GM19397 (cell line): ENCODE measurements at regions not wholly inside any gene's neighbourhood (a gene's known extent, or its start where the extent isn't known, plus 50 kb on each side); places are given as distances from the start of the nearest gene placed in this dataset.

ENCODE experiments used
- ATAC-seq: cut with Tn5 transposase; IDR thresholded peaks from one replicate; pipeline ENCODE4 v1.9.1; 2021; ENCODE audit warnings: mild to moderate bottlenecking, moderate library complexity; ENCODE audit not compliant: unreplicated experiment

DNA sequence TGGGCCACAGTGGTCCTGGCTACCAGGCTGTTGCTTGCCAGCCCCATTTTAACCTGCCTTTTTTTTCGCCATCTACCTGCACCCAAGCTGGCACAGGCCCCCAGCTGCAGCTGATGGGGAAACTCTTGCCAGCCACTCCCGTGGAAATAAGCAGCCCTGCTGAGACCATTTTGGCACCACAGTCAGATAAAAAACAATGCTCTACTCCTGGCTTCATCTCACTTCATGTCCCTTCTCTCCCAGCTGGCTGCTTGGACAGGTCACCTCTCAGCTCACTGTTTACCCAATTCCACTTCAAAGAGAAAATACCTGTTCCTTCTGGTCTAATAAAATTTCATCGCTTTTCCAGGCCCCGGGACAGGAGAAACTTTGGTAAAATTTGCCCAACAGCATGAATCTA, 322.6 kb upstream of the SLC30A5 start:
- no peak for ATAC-seq

- no peak for ATAC-seq
These were observed 322.1 kb upstream of the SLC30A5 start for GRCh38 chr5:68771732-68772131.

- ATAC-seq: no peak
These were observed 317.4 kb upstream of the SLC30A5 start for GRCh38 chr5:68776381-68776780.

- ATAC-seq: no peak
These were observed 316.7 kb upstream of the SLC30A5 start for GRCh38 chr5:68777135-68777534.

GRCh38 chr5:68778484-68778883, 315.3 kb upstream of the SLC30A5 start:
- no peak for ATAC-seq

DNA sequence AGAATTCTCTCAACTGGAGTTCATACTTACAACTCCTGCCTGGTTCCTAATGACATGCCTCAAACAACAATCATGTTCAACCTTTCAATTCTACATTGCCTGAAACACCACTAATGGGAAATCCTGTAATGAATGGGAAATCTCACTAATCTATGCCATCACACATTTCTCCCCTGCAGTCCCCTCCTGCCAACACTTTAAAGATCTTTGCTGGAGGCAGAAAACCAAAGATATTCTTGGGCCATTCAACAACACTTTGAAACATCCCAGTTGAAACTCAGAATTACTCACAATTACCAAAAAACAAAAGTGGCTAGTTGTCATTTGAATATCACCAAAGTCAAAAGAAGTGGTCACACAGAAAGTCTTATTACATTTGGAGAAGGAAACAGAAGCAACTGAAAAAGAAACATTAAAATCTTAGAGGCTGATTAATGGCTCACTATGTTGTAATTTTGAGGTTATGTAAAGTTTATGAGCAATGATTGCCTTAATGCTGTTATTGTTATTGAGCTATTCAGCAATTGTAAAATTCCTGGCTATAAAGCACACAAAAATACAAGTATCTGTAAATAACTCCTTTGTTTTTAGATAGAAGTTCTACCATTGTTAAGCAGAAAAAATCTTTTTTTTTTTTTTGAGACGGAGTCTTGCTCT, 313.4 kb upstream of the SLC30A5 start:
- no peak for ATAC-seq

DNA sequence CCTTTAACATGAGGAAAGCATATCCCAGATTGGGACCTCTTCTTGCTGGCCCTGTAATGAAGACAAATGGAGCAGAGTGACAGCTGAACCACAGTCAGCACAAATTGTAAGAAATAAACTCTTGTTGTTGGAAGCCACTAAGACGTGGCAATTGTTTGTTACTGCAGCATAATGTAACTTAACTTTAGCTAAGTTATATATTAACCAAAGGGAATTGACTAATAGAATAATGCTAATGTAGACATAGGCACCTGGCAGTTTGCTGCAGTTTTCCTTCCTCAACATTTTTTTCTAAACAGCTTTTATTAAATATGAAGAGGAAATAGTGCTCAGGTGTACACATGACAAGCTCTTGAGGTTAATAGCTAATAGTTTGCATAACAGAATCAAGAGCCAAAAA, 300.7 kb upstream of the SLC30A5 start:
- ATAC-seq: no peak

DNA sequence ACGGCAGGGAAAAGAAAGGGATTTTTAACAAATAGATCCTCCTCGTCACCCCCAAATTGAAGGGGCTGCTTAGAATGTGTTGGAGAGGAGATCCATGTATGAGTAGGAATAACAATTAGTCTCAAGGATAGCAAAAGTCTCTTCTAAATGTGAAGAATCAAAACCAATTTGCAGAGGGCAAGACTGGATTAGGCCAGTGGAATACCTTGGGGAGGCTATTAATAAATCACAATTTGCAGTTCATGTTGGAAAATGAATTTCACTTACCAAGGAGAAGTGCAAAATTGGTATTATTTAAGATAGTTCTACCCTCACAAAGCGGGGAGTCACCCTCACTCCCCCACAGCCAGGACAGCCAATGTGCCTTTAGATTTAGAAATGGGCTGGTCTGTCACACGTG, 299.8 kb upstream of the SLC30A5 start:
- no peak for ATAC-seq

GRCh38 chr5:68795190-68795589, 298.6 kb upstream of the SLC30A5 start:
- no peak for ATAC-seq

DNA sequence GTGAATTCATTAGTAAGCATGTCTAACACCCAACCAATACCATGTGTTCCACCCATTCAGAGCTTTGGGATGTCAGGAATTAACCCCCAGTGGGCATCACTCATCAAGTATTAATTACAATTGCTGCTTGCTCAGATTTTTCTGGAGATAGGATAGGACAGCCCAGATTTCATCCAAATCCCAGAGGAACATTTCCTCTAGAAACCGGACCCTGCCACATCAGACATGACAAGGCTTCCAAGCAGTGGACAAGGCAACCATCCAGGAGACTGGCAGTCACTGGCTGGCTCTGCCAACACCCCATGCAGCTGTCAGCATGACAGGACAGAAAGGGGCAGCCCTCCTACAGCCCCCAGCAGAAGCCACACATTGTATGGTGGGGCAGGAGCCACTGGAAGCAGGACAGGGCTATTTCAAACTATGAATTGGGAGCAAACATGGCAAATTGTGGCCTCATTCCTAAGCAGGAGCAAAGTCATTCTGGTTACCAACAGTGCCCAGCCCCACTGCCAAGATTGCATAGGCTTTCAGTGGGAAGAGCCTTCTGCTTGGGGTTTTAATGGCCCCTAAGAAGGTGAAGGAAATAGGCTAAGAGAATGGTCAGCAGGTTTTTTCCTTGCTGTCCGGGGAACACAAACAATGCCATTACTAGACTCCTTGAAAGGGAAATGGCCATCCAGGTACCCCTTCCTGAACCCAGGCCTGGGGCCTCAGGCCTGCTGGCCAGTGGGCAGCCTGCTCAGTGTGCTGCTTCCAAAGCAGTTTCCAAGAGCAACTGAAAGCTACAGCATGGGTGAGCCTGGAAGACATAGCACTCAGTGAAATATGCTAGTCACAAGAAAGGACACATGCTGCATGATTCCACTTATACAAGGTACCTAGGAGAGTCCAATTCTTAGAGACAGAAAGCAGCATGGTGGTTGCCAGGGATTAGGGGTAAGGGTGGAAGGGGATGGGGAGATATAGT, 294.7 kb upstream of the SLC30A5 start:
- ATAC-seq: no peak

DNA sequence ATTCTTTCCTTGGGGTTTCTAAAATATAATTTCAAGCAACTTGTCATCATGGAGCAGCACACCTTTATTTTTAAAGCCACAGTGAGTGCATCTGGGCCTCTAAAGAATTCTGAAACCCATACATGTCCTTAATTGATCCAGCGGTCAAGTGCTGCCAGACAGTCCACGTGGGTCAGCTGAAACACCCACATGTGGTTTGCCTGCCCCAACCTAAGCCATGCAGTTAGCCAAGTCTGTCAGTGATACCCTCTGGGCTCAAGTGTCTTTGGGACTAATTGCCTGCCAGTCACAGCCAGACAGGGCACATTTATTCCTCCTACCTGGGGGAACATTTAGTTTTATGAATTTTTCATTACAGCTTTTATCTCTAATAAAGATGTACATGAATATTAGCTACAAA, 291.4 kb upstream of the SLC30A5 start:
- ATAC-seq: no peak

- no peak for ATAC-seq
These were observed 289.9 kb upstream of the SLC30A5 start for GRCh38 chr5:68803881-68804319.

- no peak for ATAC-seq
These were observed 289.5 kb upstream of the SLC30A5 start for GRCh38 chr5:68804343-68804742.

DNA sequence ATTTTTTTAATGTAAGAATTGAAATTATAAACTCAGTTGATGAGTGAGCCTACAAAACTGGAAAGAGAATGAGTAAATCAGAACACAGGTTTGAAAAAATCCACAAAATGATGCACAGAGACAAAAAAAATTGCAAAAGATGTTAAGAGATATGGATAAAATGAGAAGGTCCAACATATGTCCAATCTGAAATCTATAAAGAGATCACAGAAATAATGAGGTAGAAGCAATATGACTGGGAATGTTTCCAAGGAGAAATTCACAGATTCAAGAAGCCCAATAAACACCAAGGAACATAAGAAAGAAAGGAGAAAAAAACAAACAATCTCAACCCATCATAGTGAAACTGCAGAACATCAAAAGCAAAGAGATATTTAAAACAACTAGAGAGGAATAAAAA, 288.4 kb upstream of the SLC30A5 start:
- no peak for ATAC-seq

- ATAC-seq: no peak
These were observed 276.2 kb upstream of the SLC30A5 start for GRCh38 chr5:68817632-68818031.

- ATAC-seq: no peak
These were observed 275.6 kb upstream of the SLC30A5 start for GRCh38 chr5:68818057-68818695.

- no peak for ATAC-seq
These were observed 274.9 kb upstream of the SLC30A5 start for GRCh38 chr5:68818870-68819269.

DNA sequence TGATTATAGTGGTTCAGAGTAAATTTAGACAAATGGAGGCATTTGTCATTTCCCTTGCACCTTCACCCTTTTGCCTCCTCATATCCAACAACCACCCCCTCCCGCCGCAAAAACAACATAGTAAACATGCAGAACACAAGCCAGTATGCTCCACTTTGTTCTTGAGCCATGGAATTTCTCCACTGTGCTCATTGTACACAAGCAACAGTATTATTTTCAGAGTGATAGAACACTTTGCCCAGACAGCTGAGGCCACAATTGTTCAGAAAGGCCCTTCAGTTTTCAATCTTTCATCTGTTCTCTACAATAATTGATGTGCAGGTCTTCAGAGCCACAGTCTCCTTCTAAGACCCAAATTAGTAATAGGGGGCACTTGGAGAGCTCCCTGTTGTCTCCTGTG, 272.8 kb upstream of the SLC30A5 start:
- ATAC-seq: no peak

DNA sequence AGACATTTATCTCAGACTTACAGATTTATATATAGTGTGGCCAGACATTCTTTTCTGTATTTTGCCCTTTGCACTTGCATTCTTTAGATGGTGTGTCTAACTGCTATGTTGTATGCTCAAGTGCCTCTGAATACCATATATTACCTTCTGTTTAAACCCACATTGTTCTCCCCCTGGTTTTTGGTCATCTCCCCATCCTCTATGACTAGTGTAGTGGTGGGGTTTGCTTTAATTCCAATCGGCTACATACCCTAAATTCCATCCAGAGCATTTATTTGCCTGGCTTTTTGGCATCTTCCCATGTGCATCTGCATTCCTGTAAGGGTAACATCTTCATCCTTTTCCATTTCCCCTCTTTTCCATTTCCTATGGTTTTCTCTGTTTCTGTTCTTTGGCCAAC, 271.0 kb upstream of the SLC30A5 start:
- no peak for ATAC-seq

- ATAC-seq: no peak
These were observed 270.5 kb upstream of the SLC30A5 start for GRCh38 chr5:68823301-68823700.

DNA sequence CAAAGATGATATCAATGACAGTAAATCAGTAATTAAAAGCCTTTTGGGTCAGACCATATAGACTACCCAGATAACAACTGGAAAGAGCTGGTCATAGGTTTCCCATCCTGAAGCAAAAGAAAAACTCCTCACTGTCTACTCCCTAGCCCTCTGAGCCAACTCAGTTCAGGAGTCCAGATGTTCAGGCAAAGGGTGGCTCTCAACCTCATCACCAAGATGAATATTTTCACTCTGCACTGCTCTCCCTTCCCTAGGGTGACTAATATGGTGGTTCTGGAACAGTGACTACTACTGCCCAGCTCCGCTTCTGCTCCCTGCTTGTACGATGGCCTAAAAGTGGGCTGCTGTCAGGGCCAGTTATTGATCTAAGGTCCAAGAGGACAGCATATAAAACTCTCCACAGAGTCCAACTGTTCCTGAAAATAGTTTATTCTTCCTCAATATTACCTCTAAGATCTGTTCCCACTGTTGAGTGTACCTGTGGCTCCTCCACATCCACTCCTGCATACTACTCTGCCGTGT, 263.4 kb upstream of the SLC30A5 start:
- no peak for ATAC-seq
